Middle frontal gyrus (tissue), 1 donor: ENCODE measurements at regions not wholly inside any gene's neighbourhood (a gene's known extent, or its start where the extent isn't known, plus 50 kb on each side); places are given as distances from the start of the nearest gene placed in this dataset.

Experiments used
- DNase-seq: peaks from one replicate; pipeline ENCODE4 v3.0.0-alpha.2; 2015; ENCODE audit warnings: low spot score; ENCODE audit errors: extremely low spot score

- DNase-seq: no peak
Observed at GRCh38 chr9:12502520-12502919, 190.7 kb upstream of the TYRP1 start.

- DNase-seq: no peak
Observed at GRCh38 chr9:12503606-12504122, 189.5 kb upstream of the TYRP1 start.

GRCh38 chr9:12510551-12510950 is 182.6 kb upstream of the TYRP1 start:
- no peak for DNase-seq

- no peak for DNase-seq
Observed at GRCh38 chr9:12511726-12512125, 181.5 kb upstream of the TYRP1 start.

GRCh38 chr9:12516031-12516430 is 177.2 kb upstream of the TYRP1 start:
- DNase-seq: no peak

- no peak for DNase-seq
Observed at GRCh38 chr9:12516573-12516972, 176.6 kb upstream of the TYRP1 start.

- no peak for DNase-seq
Observed at GRCh38 chr9:12538842-12539579, 154.2 kb upstream of the TYRP1 start.

GRCh38 chr9:12539580-12539975 is 153.6 kb upstream of the TYRP1 start:
- DNase-seq: no peak

GRCh38 chr9:12544700-12545099 is 148.5 kb upstream of the TYRP1 start:
- DNase-seq: no peak

- no peak for DNase-seq
Observed at GRCh38 chr9:12554636-12555035, 138.5 kb upstream of the TYRP1 start.

- DNase-seq: no peak
Observed at GRCh38 chr9:12566404-12567090, 126.6 kb upstream of the TYRP1 start.

GRCh38 chr9:12584656-12585522 is 108.3 kb upstream of the TYRP1 start:
- DNase-seq: no peak

GRCh38 chr9:12595400-12595799 is 97.8 kb upstream of the TYRP1 start:
- no peak for DNase-seq

- no peak for DNase-seq
Observed at GRCh38 chr9:12604164-12604821, 88.9 kb upstream of the TYRP1 start.

- no peak for DNase-seq
Observed at GRCh38 chr9:12612211-12612770, 80.9 kb upstream of the TYRP1 start.

GRCh38 chr9:12613071-12613470 is 80.1 kb upstream of the TYRP1 start:
- DNase-seq: no peak

GRCh38 chr9:12614488-12614887 is 78.7 kb upstream of the TYRP1 start:
- no peak for DNase-seq

- no peak for DNase-seq
Observed at GRCh38 chr9:12618956-12619355, 74.2 kb upstream of the TYRP1 start.

- no peak for DNase-seq
Observed at GRCh38 chr9:12625844-12626243, 67.3 kb upstream of the TYRP1 start.

GRCh38 chr9:12627096-12627495 is 66.1 kb upstream of the TYRP1 start:
- DNase-seq: no peak

GRCh38 chr9:12628546-12628945 is 64.6 kb upstream of the TYRP1 start:
- DNase-seq: no peak
